ENCODE measurements at regions not wholly inside any gene's neighbourhood (a gene's known extent, or its start where the extent isn't known, plus 50 kb on each side); places are given as distances from the start of the nearest gene placed in this dataset.

DNA sequence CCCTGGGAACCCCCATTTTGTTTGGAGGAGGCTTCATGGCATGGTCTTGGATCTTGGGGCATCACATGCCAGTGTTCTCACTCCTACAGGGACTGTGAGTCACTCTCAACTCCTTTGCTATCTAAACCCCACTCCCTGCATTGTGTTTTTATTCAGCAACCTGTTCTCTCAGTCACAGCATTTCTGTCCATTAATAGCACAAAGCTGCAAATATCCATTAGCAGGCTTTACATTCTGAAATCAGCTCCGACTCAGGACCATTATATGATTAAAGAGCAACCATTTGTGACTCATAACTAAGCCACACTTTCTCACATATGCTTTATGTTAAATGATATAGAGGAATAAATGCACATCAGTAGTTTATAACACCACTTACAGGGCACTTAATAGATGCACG lies 462.1 kb upstream of the BRINP1 start:
- Mint-ChIP-seq H3K36me3 (no peaks in the 10 kb centered on the region), H3K27me3 (peaks cover 0 to 6% (median 4%) of the 10 kb centered on the region in 3 donors), H3K4me1 (no peaks in the 10 kb centered on the region), H3K9me3 (peaks cover 0 to 2% (median 0%) of the 10 kb centered on the region in 7 donors), H3K4me3 (no peak overlapping the region), H3K27ac (no peak overlapping the region)
- no peak for ATAC-seq (ENCODE audit: low read depth in 2 of 2)
- DNase-seq = no peak

DNA sequence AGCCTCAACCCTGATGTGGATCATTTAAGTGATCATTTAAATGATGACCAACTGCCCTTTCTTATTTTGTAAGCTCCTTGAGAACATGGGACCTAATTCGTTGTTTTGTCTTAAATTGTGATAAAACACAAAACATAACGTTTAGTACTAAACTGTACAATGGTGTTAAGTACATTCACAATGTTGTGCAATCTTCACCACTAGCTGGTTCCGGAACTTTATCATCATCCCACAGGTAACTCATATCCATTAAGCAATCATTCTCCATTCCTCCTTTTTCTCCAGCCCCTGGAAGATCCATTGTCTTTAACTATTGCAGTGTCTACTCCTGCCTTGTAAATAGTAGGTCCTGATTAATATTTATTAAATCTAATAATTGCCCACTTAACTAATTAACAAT lies 460.5 kb upstream of the BRINP1 start:
- Mint-ChIP-seq H3K4me3 (no peak overlapping the region), H3K4me1 (no peaks in the 10 kb centered on the region), H3K9me3 (peaks cover 0 to 2% (median 0%) of the 10 kb centered on the region in 7 donors), H3K36me3 (no peaks in the 10 kb centered on the region), H3K27me3 (peaks cover 4 to 8% (median 6%) of the 10 kb centered on the region in 3 donors), H3K27ac (no peak overlapping the region)
- DNase-seq (no peak), ATAC-seq (ENCODE audit: low read depth in 2 of 2) (no peak)

DNA sequence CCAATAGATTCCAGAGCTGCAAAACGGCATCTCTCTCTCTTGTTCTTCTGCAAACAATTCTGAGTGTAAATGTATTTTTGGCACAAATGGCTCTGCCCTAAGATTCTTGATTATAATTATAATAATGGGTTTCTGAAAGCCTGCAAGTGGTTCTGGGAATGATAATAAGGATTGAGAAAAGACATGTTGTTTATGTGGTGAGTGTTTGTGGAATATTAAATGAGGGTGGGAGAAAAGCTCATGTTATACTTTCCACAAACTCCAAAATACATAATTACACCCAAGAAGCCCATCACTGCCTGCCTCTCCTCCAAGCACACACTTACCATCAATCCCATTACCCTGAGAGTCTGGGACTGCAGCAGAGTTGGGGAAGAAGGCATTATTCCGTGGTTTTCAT lies 460.0 kb upstream of the BRINP1 start:
- no peak overlapping the region for H3K27ac Mint-ChIP-seq
- no peak overlapping the region for H3K4me3 Mint-ChIP-seq
- peaks cover 4 to 8% (median 6%) of the 10 kb centered on the region in 3 donors for H3K27me3 Mint-ChIP-seq
- peaks cover 0 to 2% (median 0%) of the 10 kb centered on the region in 7 donors for H3K9me3 Mint-ChIP-seq
- ATAC-seq (ENCODE audit: low read depth in 2 of 2) = no peak
- H3K4me1 Mint-ChIP-seq = no peaks in the 10 kb centered on the region
- H3K36me3 Mint-ChIP-seq = no peaks in the 10 kb centered on the region
- DNase-seq = no peak

DNA sequence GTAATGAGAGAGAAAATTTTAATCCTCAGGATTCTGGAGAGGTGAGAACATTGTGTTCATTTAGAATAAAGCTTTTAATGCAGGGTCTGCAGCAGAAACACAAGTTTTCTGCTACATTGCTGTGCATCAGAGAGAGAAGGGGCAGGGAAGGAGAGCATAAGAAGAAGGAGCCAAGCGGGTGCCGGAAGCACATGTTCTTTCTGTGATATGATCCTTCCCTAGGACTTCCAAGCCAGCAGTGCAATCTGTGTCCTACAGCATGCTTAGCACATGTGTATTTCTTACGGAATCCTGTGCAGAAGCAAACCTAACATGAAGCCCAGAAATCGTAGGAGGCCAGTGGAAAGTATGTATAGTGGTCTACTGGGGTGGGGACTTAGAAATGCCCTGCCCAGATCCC lies 458.3 kb upstream of the BRINP1 start:
- DNase-seq (no peak), ATAC-seq (ENCODE audit: low read depth in 2 of 2) (no peak)
- H3K27me3 Mint-ChIP-seq = peaks cover 4 to 8% (median 6%) of the 10 kb centered on the region in 3 donors
- H3K36me3 Mint-ChIP-seq = no peaks in the 10 kb centered on the region
- H3K27ac Mint-ChIP-seq = no peak overlapping the region
- no peaks in the 10 kb centered on the region for H3K9me3 Mint-ChIP-seq
- H3K4me1 Mint-ChIP-seq = no peaks in the 10 kb centered on the region
- no peak overlapping the region for H3K4me3 Mint-ChIP-seq

DNA sequence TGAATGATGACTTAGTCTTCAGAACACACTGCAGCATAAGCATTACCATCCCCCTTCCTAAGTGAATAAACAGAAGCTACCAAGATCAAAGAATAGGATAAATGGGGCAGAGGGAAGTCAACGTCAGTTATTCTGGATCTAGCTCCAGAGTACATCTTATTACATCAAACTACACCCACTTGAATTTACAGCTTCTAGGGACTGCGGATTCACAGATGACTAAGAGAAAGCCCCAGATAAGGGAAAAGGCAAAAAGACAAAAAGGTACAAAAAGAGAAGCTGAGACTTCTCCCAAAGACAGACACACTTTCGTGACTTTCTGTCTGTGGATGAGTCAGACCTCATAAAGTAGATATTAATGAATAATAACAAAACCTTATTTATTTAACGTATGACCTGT lies 457.9 kb upstream of the BRINP1 start:
- ATAC-seq (ENCODE audit: low read depth in 2 of 2) (no peak), DNase-seq (no peak)
- H3K9me3 Mint-ChIP-seq = no peaks in the 10 kb centered on the region
- no peaks in the 10 kb centered on the region for H3K4me1 Mint-ChIP-seq
- no peaks in the 10 kb centered on the region for H3K36me3 Mint-ChIP-seq
- no peak overlapping the region for H3K27ac Mint-ChIP-seq
- peaks cover 4 to 10% (median 6%) of the 10 kb centered on the region in 3 donors for H3K27me3 Mint-ChIP-seq
- H3K4me3 Mint-ChIP-seq = no peak overlapping the region

DNA sequence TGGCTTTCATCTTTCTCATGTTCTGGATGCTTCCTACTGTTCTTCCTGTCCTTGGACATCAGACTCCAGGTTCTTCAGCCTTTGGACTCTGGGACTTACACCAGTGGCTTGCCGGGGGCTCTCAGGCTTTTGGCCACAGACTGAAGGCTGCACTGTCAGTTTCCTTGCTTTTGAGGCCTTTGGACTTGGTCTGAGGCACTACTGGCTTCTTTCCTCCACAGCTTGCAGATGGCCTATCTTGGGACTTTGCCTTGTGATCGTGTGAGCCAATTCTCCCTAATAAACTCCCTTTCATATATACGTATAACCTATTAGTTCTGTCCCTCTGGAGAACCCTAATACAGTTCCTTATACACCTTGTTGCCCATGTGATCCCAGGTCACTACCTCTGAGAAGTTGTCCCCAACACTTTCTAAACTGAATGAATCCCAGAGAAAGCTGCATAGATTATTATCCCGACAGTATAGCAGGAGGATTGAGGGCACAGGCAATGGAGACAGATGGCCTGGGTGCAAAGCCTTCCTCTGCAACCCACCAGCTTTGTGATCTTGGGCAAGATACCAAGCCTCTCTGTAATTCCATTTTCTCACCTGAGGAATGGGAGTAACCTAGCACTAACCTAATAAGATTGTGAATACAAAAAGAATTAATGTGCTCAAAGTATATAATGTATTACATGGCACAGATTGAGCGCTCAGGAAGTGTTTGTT lies 449.6 kb upstream of the BRINP1 start:
- DNase-seq (no peak), ATAC-seq (ENCODE audit: low read depth in 2 of 2) (no peak)
- H3K4me1 Mint-ChIP-seq = no peaks in the 10 kb centered on the region
- peaks cover 4 to 7% (median 6%) of the 10 kb centered on the region in 3 donors for H3K27me3 Mint-ChIP-seq
- H3K9me3 Mint-ChIP-seq = peaks cover 0 to 4% (median 0%) of the 10 kb centered on the region in 7 donors
- no peak overlapping the region for H3K27ac Mint-ChIP-seq
- H3K4me3 Mint-ChIP-seq = peak overlapping the region in 1 of 8 donors; percentile 11
- no peaks in the 10 kb centered on the region for H3K36me3 Mint-ChIP-seq

DNA sequence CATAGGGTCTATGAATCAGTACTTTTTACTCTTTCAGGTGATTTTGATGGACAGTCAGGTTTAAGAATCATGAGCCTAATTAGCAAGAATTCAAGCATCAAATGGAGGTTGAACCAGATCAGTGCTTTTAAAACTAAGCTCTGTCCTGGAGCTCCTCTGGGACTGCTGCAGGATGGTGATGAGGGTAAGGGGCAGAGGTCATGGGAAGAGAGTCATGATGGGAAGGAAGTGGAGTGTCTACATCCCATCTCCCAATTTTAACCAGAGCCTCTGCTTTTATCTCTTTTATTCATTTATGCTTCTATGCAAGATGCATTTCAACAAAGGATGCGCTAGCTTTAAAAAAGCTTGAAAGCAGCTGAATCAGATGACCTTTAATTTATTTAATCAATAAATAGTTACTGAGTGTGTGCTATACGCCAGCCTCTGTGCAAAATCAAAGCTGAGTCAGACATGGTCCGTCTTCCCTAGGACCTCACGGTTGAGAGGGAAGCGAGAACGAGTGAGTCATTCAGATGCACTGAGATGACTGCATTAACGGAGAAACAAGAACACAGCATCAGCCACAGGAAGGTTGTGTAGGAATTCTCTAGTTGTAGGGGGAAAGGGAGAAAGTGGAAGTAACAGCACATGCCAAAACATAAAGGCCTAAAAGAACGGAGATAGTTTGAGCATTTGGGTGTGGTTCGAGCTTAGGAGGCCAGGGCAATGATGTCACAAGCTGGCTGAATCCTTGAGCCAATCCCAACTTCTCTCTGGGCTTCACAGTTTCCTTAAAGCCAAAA lies 441.6 kb upstream of the BRINP1 start:
- Mint-ChIP-seq H3K27ac (peak overlapping the region in 1 of 6 donors; percentile 66), H3K4me1 (no peaks in the 10 kb centered on the region), H3K27me3 (peaks cover 11 to 18% (median 12%) of the 10 kb centered on the region in 3 donors), H3K4me3 (no peak overlapping the region), H3K9me3 (peaks cover 0 to 7% (median 2%) of the 10 kb centered on the region in 7 donors), H3K36me3 (no peaks in the 10 kb centered on the region)
- ATAC-seq (ENCODE audit: low read depth in 2 of 2) (no peak), DNase-seq (no peak)

DNA sequence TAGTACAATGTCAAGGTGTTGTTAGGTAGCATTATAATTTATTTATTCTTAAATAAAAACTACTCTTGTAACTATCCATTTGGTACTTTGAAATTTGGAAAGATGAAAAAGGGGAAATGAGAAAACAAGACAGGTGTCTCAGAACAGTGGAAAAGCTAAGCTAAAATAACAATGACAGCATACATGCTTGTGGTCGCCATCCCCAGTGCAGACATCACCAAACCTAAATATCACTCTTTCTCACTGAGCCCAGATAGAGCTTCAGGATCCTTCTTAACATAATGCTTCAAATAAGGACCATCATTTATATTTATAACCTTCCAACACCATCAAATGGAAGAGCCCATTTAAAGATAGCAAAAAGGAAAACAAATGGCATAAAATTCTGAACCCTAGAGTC lies 434.4 kb upstream of the BRINP1 start:
- Mint-ChIP-seq H3K9me3 (peaks cover 0 to 6% (median 2%) of the 10 kb centered on the region in 7 donors), H3K4me1 (no peaks in the 10 kb centered on the region), H3K27ac (peak overlapping the region in 1 of 6 donors; percentile 39), H3K27me3 (peaks cover 0 to 6% (median 4%) of the 10 kb centered on the region in 3 donors), H3K4me3 (no peak overlapping the region), H3K36me3 (no peaks in the 10 kb centered on the region)
- ATAC-seq (ENCODE audit: low read depth in 2 of 2) (no peak), DNase-seq (no peak)

DNA sequence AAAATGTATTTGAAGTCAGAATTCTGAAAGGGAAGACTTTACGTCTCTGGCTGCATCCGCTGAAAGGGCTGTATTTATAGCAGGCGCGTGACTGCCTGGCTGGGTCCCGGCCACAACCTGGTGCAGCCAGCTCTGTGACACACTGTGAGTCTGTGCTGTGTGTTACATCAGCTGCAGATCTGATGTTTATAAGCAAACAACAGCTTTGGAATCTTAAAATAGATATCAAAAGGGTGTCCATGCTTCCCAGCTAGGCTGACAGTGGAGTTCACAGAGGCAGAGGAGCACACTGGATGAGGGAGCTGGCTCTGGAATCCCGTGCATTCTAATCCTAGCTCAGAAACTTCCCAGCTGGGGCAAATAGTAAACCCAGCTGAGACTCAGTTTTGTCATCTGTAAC lies 433.4 kb upstream of the BRINP1 start:
- Mint-ChIP-seq H3K27me3 (peaks cover 0 to 11% (median 0%) of the 10 kb centered on the region in 3 donors), H3K4me1 (no peaks in the 10 kb centered on the region)
- no peak for ATAC-seq (ENCODE audit: low read depth in 2 of 2)

DNA sequence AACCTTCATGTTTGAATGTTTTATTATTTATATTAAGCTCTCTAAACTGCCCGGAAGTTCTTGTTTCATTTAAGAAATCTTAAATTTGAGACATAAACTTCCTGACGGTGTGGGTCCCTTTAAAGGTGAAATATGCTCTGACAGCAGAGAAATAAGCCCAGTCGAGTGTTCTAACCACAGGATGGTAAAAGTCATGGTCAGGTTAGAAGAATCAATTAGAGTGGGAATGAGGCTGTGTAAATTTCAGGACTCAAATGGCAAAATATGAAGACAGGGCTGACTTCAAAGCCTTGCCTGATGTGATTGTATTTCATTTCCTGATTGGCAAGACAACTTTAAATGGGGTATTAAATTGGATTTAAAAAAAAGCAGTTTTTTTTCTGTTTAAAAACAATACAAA lies 432.9 kb upstream of the BRINP1 start:
- H3K27me3 Mint-ChIP-seq = peaks cover 0 to 13% (median 0%) of the 10 kb centered on the region in 3 donors
- ATAC-seq (ENCODE audit: low read depth in 2 of 2) = no peak
- peaks cover 0 to 6% (median 4%) of the 10 kb centered on the region in 7 donors for H3K9me3 Mint-ChIP-seq
- H3K27ac Mint-ChIP-seq = no peak overlapping the region
- no peaks in the 10 kb centered on the region for H3K36me3 Mint-ChIP-seq
- no peak for DNase-seq
- H3K4me1 Mint-ChIP-seq = no peaks in the 10 kb centered on the region
- no peak overlapping the region for H3K4me3 Mint-ChIP-seq

More for the DNA sequence above, 433.4 kb upstream of the BRINP1 start:
- H3K36me3 Mint-ChIP-seq = no peaks in the 10 kb centered on the region
- no peak overlapping the region for H3K4me3 Mint-ChIP-seq
- H3K27ac Mint-ChIP-seq = no peak overlapping the region
- H3K9me3 Mint-ChIP-seq = peaks cover 0 to 6% (median 4%) of the 10 kb centered on the region in 7 donors
- no peak for DNase-seq

DNA sequence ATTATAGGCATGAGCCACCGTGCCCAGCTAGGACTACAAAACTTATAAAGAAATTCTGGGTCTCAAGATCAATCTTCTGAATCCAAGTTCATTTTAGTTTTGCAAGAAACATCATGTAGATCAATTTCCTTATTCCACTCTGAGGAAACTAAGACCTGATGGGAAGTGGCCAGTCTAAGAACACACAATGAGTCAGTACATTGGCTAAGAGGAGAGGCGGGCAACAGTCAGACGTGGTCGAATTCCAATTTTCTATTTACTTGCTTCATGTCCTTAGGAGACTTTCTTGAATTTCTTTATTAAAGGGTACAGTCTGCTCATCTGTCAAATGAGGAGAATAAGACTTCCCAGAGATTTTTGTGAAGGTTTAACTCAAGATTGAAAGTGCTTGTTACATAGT lies 432.1 kb upstream of the BRINP1 start:
- Mint-ChIP-seq H3K36me3 (no peaks in the 10 kb centered on the region), H3K4me1 (no peaks in the 10 kb centered on the region), H3K27ac (no peak overlapping the region), H3K9me3 (peaks cover 0 to 6% (median 2%) of the 10 kb centered on the region in 7 donors), H3K27me3 (peaks cover 0 to 20% (median 8%) of the 10 kb centered on the region in 3 donors), H3K4me3 (no peak overlapping the region)
- ATAC-seq (ENCODE audit: low read depth in 2 of 2) (no peak), DNase-seq (no peak)

DNA sequence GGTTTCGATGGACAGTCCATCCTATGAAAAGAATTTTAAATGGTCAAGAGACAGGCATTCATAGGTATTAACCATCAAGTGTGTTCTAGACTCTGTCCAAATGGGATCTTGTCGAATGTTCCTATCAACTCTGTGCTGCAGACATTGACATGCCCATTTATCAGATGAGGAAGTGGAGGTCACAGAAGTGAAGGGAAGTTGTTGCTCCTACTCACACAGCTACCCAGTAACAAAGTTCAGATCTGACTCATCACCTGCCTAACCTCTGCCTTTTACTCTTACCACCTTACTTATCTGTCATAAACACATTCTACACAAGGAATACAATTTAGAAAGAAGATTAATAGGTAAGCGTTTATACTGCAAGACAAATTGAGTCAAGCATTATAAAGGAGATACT lies 426.2 kb upstream of the BRINP1 start:
- no peak overlapping the region for H3K27ac Mint-ChIP-seq
- H3K4me1 Mint-ChIP-seq = no peaks in the 10 kb centered on the region
- ATAC-seq (ENCODE audit: low read depth in 2 of 2) (no peak), DNase-seq (no peak)
- no peak overlapping the region for H3K4me3 Mint-ChIP-seq
- H3K9me3 Mint-ChIP-seq = peaks cover 0 to 9% (median 0%) of the 10 kb centered on the region in 7 donors
- no peaks in the 10 kb centered on the region for H3K36me3 Mint-ChIP-seq
- peaks cover 13 to 30% (median 18%) of the 10 kb centered on the region in 3 donors for H3K27me3 Mint-ChIP-seq

DNA sequence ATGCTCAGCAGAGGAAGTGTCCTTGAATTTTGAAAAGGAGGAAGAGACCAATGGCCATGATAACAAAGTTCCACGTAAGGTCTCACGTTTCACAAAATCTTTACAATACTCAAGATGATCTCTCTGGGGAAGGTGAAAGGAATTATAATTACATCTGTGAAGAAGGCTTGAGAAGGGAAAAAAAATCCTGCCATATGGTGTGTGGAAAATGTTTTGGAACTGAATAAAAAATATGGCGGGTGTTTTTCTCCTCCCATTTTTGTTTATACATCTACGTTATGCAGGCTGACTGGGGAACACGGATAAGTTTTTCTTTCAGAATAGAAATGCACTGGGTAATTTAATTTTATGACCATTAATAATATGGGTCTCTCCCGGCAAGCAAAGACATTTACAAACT lies 425.6 kb upstream of the BRINP1 start:
- H3K27me3 Mint-ChIP-seq = peaks cover 13 to 30% (median 18%) of the 10 kb centered on the region in 3 donors
- DNase-seq = no peak
- no peak for ATAC-seq (ENCODE audit: low read depth in 2 of 2)
- H3K4me1 Mint-ChIP-seq = no peaks in the 10 kb centered on the region
- H3K4me3 Mint-ChIP-seq = no peak overlapping the region
- H3K36me3 Mint-ChIP-seq = no peaks in the 10 kb centered on the region
- H3K27ac Mint-ChIP-seq = no peak overlapping the region
- H3K9me3 Mint-ChIP-seq = peaks cover 0 to 9% (median 0%) of the 10 kb centered on the region in 7 donors

DNA sequence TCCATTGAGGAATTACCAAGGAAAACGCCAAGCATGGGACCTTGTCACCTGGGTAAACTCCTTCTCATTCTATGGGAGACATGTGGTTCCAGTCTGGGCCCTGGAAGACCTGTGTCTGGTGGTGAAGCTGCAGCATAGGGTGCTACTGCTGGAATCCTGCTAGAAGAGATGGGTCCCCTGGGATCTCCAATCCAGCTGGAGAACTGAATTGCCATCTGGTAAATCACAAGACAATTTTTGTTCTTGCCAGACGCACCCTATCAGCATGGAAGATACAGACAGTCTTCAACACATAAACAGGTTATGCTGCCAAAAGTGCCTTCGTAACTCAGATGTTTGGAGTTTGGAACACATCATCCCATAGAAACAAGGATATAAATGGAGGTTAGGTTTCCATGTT lies 424.0 kb upstream of the BRINP1 start:
- Mint-ChIP-seq H3K4me3 (no peak overlapping the region), H3K27ac (no peak overlapping the region), H3K27me3 (peaks cover 18 to 36% (median 22%) of the 10 kb centered on the region in 3 donors), H3K4me1 (no peaks in the 10 kb centered on the region), H3K9me3 (peaks cover 0 to 9% (median 0%) of the 10 kb centered on the region in 7 donors), H3K36me3 (no peaks in the 10 kb centered on the region)
- no peak for ATAC-seq (ENCODE audit: low read depth in 2 of 2)
- DNase-seq = no peak
